Naive thymus-derived CD4-positive, alpha-beta T cell (primary cell): ENCODE measurements at regions not wholly inside any gene's neighbourhood (a gene's known extent, or its start where the extent isn't known, plus 50 kb on each side); places are given as distances from the start of the nearest gene placed in this dataset.

Source experiments
- ATAC-seq: fragments of 150-1000 bp; cut with Tn5 transposase; 2 replicates; pipeline ENCODE4 v1.10.0; 2021; ENCODE audit warnings: mild to moderate bottlenecking, moderate library complexity
- CTCF ChIA-PET: fragments of 350-600 bp; sonication (Branson Sonifier 250); formaldehyde crosslinking; loops from one replicate; lab custom pipeline; 2021; ENCODE audit warnings: antibody characterized with exemption; lab: Charles Lee
- POLR2A ChIA-PET: fragments of 350-600 bp; sonication (Branson Sonifier 250); formaldehyde crosslinking; loops from one replicate; lab custom pipeline; 2021; ENCODE audit warnings: antibody characterized with exemption, inconsistent platforms; lab: Charles Lee
- DNase-seq, 9 donors: peaks; one replicate each; pipeline versions ENCODE4 v3.0.0 to v3.0.0-alpha.2; 2020 to 2022; ENCODE audit warnings: mixed read lengths in 1 of 9
- H3K27ac ChIP-seq: one replicate; pipeline ENCODE4 v1.7.0; 2013; ENCODE audit warnings: mild to moderate bottlenecking, low read depth, low read length, moderate library complexity
- H3K27me3 ChIP-seq, 2 donors: one replicate each; pipeline ENCODE4 v1.7.0; 2013; ENCODE audit warnings: low read length in 2 of 2, mild to moderate bottlenecking in 2 of 2, moderate library complexity in 2 of 2; ENCODE audit not compliant: control insufficient read depth in 2 of 2, insufficient read depth in 2 of 2
- H3K36me3 ChIP-seq, 3 experiments: 1 replicate in 2 of 3; 2 replicates in 1 of 3; pipeline ENCODE4 v1.7.0; 2013; ENCODE audit warnings: low read length in 3 of 3, mild to moderate bottlenecking in 3 of 3, moderate library complexity in 1 of 3; ENCODE audit not compliant: insufficient read depth in 3 of 3, control insufficient read depth in 2 of 3
- H3K4me1 ChIP-seq, 2 donors: one replicate each; pipeline ENCODE4 v1.7.0; 2013; ENCODE audit warnings: low read length in 2 of 2, mild to moderate bottlenecking in 2 of 2, moderate library complexity in 1 of 2; ENCODE audit not compliant: control insufficient read depth in 2 of 2, insufficient read depth in 2 of 2
- H3K4me3 ChIP-seq: 2 replicates; pipeline ENCODE4 v1.7.0; 2013; ENCODE audit warnings: mild to moderate bottlenecking, low read length
- H3K9me3 ChIP-seq, 3 experiments: 1 replicate in 2 of 3; 2 replicates in 1 of 3; pipeline ENCODE4 v1.7.0; 2013; ENCODE audit warnings: low read length in 3 of 3; ENCODE audit not compliant: control insufficient read depth in 2 of 3
- H3K27ac Mint-ChIP-seq, 9 donors: one replicate each; pipeline ENCODE4 v1.8.0; 2020 to 2022; ENCODE audit warnings: mixed read lengths in 9 of 9, mild to moderate bottlenecking in 8 of 9, moderate library complexity in 5 of 9, inconsistent platforms in 2 of 9
- H3K27me3 Mint-ChIP-seq, 5 donors: one replicate each; pipeline ENCODE4 v1.8.0; 2021 to 2022; ENCODE audit warnings: mixed read lengths in 5 of 5, mild to moderate bottlenecking in 1 of 5
- H3K36me3 Mint-ChIP-seq, 5 donors: one replicate each; pipeline ENCODE4 v1.8.0; 2020 to 2022; ENCODE audit warnings: mixed read lengths in 5 of 5, mild to moderate bottlenecking in 3 of 5, inconsistent platforms in 1 of 5
- H3K4me1 Mint-ChIP-seq, 7 donors: one replicate each; pipeline ENCODE4 v1.8.0; 2020 to 2022; ENCODE audit warnings: mixed read lengths in 7 of 7, mild to moderate bottlenecking in 3 of 7, inconsistent platforms in 1 of 7
- H3K4me3 Mint-ChIP-seq, 10 donors: one replicate each; pipeline ENCODE4 v1.8.0; 2020 to 2022; ENCODE audit warnings: mild to moderate bottlenecking in 10 of 10, mixed read lengths in 10 of 10, moderate library complexity in 6 of 10, inconsistent platforms in 2 of 10
- H3K9me3 Mint-ChIP-seq, 11 donors: one replicate each; pipeline ENCODE4 v1.8.0; 2020 to 2022; ENCODE audit warnings: mixed read lengths in 11 of 11, mild to moderate bottlenecking in 4 of 11, inconsistent platforms in 1 of 11, moderate library complexity in 1 of 11
- intact Hi-C, 2 donors: fragments of 100-400 bp; cut with micrococcal nuclease; formaldehyde crosslinking; loops; one replicate each; pipeline ENCODE4 v1.15.1; 2023

DNA sequence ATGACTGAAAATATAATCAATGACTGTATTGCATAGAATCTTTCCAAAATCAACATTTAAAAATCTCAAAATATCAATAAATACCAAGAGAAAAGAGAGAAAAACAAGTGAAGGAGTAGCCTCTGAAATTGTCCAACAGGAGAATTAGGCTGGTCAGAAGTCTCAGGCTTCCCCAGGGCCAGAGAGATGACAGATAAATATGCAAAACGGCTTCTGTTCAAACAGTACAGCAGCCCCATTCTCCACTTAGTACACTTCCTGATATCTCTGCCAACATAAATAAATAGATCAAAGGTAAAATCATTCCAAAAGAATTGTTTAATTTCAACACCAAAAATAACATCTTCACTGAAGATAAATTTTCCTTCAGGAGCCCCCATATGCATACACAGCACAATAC, 204.7 kb upstream of the GABRA2 start:
- Histone ChIP-seq H3K36me3 (no peaks in the 10 kb centered on the region), H3K4me3 (no peak overlapping the region), H3K9me3 (no peaks in the 10 kb centered on the region), H3K27me3 (no peaks in the 10 kb centered on the region), H3K4me1 (no peaks in the 10 kb centered on the region), H3K27ac (no peak overlapping the region)
- H3K36me3 Mint-ChIP-seq = peaks cover 0 to 5% (median 0%) of the 10 kb centered on the region in 5 donors
- no peak overlapping the region for H3K4me3 Mint-ChIP-seq
- no peaks in the 10 kb centered on the region for H3K27me3 Mint-ChIP-seq
- intact Hi-C loops = no loop called here
- peaks cover 0 to 4% (median 0%) of the 10 kb centered on the region in 7 donors for H3K4me1 Mint-ChIP-seq
- POLR2A ChIA-PET = no interaction called here
- no peak for DNase-seq
- CTCF ChIA-PET = no interaction called here
- no peak overlapping the region for H3K27ac Mint-ChIP-seq
- ATAC-seq = no peak
- peaks cover 3 to 26% (median 8%) of the 10 kb centered on the region in 11 donors for H3K9me3 Mint-ChIP-seq

DNA sequence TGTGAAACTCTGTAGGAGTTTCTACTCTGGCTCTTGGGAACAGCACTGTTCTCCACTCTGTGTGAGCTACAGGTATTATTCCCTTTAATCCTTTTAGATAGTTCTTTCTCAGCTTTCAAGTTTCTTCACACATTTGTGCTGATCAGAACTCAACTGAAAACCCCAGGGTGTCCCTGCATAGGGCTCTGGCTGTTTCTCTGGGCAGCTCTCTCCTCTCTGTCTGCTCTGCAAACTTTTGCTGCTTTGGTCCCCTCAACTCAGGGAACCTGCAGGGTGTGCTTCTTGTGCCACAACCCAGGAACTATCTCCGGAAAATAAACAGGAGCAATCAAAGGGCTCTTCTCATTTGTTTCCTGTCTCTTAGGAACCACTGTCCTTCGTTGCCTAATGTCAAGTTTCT, 196.6 kb upstream of the GABRA2 start:
- Histone ChIP-seq H3K27me3 (no peaks in the 10 kb centered on the region), H3K36me3 (no peaks in the 10 kb centered on the region), H3K27ac (no peak overlapping the region), H3K9me3 (no peaks in the 10 kb centered on the region), H3K4me3 (no peak overlapping the region), H3K4me1 (no peaks in the 10 kb centered on the region)
- CTCF ChIA-PET = no interaction called here
- no peak for DNase-seq
- no peak overlapping the region for H3K4me3 Mint-ChIP-seq
- no peaks in the 10 kb centered on the region for H3K27me3 Mint-ChIP-seq
- peak overlapping the region in 1 of 9 donors; percentile 5 for H3K27ac Mint-ChIP-seq
- H3K9me3 Mint-ChIP-seq = peaks cover 0 to 9% (median 3%) of the 10 kb centered on the region in 11 donors
- intact Hi-C loops = no loop called here
- ATAC-seq = no peak
- H3K36me3 Mint-ChIP-seq = no peaks in the 10 kb centered on the region
- H3K4me1 Mint-ChIP-seq = no peaks in the 10 kb centered on the region
- POLR2A ChIA-PET = no interaction called here

DNA sequence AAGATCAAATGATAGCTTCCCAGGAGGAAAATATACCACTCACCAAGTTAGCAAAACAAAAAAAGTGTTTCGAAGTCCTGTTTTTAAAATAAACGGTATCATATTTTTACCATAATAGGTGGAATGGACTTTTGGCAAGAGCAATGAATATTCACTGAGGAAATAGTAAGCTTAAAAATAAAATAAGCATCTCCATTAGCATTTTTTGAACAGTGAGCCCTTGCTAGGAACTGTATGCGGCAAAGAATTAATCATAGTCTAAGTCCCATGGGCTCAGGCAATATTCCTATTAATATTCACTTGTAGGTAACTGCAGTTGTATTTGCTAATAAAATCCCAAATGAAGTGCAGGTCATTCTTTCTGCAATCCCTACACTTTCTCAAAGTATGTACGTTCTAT, 191.7 kb upstream of the GABRA2 start:
- CTCF ChIA-PET = no interaction called here

DNA sequence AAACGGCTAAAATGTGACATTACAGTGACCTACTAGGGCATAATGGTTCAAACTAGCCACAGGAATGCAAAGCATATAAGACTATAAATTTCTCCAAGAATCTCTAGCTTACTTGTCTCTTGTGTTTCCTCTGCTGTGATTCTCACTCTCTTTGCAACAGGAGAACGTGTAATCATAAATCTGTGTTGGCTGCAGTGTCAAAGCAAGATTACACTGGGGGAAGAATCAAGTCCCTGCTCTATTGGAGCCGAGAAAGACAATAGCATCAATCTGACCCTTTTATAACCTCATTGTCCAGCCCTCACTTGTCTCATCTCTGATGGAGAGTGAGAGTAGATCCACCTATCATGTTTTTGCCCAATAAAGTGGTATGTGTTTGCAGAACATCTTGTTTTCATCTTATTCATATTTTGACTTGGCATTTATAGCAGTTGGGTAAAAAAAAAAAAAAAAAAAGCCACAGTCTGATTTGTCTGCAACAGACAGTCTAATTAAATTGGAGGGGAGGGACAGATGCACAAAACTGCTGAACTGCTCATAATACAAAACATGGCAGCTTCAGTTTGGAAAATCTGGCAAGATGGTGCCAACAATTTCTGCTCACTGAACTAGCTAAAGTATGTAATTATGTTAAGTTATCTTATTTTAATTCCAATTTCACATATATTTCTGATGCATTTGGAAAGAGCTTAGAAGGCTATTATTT, 165.0 kb upstream of the GABRA2 start:
- no peak for DNase-seq
- POLR2A ChIA-PET = no interaction called here
- intact Hi-C loops = no loop called here

More for the DNA sequence above, 191.7 kb upstream of the GABRA2 start:
- Histone ChIP-seq H3K4me3 (no peak overlapping the region), H3K4me1 (no peaks in the 10 kb centered on the region), H3K9me3 (no peaks in the 10 kb centered on the region), H3K27me3 (no peaks in the 10 kb centered on the region), H3K27ac (no peak overlapping the region), H3K36me3 (no peaks in the 10 kb centered on the region)
- H3K4me3 Mint-ChIP-seq = no peak overlapping the region
- no peak overlapping the region for H3K27ac Mint-ChIP-seq
- H3K36me3 Mint-ChIP-seq = no peaks in the 10 kb centered on the region
- ATAC-seq (no peak), DNase-seq (no peak)
- intact Hi-C loops = no loop called here
- POLR2A ChIA-PET = no interaction called here
- H3K27me3 Mint-ChIP-seq = no peaks in the 10 kb centered on the region
- H3K4me1 Mint-ChIP-seq = no peaks in the 10 kb centered on the region
- peaks cover 0 to 7% (median 0%) of the 10 kb centered on the region in 11 donors for H3K9me3 Mint-ChIP-seq

DNA sequence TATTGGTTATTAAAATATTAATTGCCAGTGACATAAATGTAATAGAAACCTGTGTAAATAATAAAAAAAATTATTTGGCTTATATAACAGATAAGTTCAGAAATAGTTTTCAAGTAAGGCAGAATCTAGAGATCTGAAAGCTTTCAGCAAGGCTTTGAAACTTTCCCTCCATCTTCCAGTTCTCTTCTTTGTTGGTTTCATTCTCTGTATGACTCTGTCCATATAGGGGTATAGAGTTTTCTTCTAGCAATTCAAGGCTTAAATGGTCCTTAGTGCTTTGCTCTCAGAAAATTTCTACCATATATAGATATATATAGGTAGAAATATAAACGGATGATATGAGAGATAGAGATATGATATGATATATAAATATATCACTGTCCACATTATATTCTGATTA, 160.5 kb upstream of the GABRA2 start:
- Mint-ChIP-seq H3K4me3 (no peak overlapping the region), H3K4me1 (no peaks in the 10 kb centered on the region), H3K36me3 (no peaks in the 10 kb centered on the region), H3K27me3 (no peaks in the 10 kb centered on the region), H3K27ac (no peak overlapping the region), H3K9me3 (peaks cover 0 to 20% (median 2%) of the 10 kb centered on the region in 11 donors)
- Histone ChIP-seq H3K9me3 (no peaks in the 10 kb centered on the region), H3K4me3 (no peak overlapping the region), H3K27ac (no peak overlapping the region), H3K27me3 (no peaks in the 10 kb centered on the region), H3K4me1 (no peaks in the 10 kb centered on the region), H3K36me3 (no peaks in the 10 kb centered on the region)
- ATAC-seq (no peak), DNase-seq (no peak)
- CTCF ChIA-PET = no interaction called here
- POLR2A ChIA-PET = no interaction called here
- intact Hi-C loops = no loop called here

More for the DNA sequence above, 165.0 kb upstream of the GABRA2 start:
- H3K36me3 Mint-ChIP-seq = no peaks in the 10 kb centered on the region
- H3K4me1 Mint-ChIP-seq = no peaks in the 10 kb centered on the region
- Histone ChIP-seq H3K27me3 (no peaks in the 10 kb centered on the region), H3K4me1 (no peaks in the 10 kb centered on the region), H3K27ac (no peak overlapping the region), H3K4me3 (no peak overlapping the region), H3K36me3 (no peaks in the 10 kb centered on the region), H3K9me3 (no peaks in the 10 kb centered on the region)
- H3K9me3 Mint-ChIP-seq = peaks cover 0 to 10% (median 2%) of the 10 kb centered on the region in 11 donors
- no peak for ATAC-seq
- no peak overlapping the region for H3K27ac Mint-ChIP-seq
- no peaks in the 10 kb centered on the region for H3K27me3 Mint-ChIP-seq
- no peak overlapping the region for H3K4me3 Mint-ChIP-seq
- CTCF ChIA-PET = no interaction called here

DNA sequence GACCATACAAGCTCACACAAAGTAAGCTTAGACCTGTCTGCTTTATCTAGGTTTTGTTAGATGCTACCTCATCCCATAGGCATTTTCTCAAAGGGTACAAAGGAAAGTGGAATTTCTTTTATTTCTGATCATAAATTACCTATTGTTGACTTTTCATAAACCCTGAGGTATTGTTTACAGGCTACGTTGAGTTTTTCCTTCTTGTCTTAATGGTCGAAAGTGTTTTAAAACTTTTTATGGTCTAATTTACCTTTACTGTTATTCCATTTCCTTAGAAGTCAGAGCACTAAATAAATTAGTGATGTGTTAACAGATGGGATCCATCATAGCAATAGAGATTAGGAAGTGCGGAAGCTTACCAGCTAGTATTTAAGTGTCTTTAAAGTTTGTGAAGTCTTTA, 159.2 kb upstream of the GABRA2 start:
- peaks cover 0 to 18% (median 2%) of the 10 kb centered on the region in 11 donors for H3K9me3 Mint-ChIP-seq
- POLR2A ChIA-PET = no interaction called here
- CTCF ChIA-PET = no interaction called here
- H3K4me1 Mint-ChIP-seq = no peaks in the 10 kb centered on the region
- Histone ChIP-seq H3K27ac (no peak overlapping the region), H3K4me3 (no peak overlapping the region), H3K4me1 (no peaks in the 10 kb centered on the region), H3K27me3 (no peaks in the 10 kb centered on the region), H3K36me3 (no peaks in the 10 kb centered on the region), H3K9me3 (no peaks in the 10 kb centered on the region)
- no peak for ATAC-seq
- no peaks in the 10 kb centered on the region for H3K36me3 Mint-ChIP-seq
- intact Hi-C loops = no loop called here
- H3K4me3 Mint-ChIP-seq = no peak overlapping the region
- no peak for DNase-seq
- no peak overlapping the region for H3K27ac Mint-ChIP-seq
- no peaks in the 10 kb centered on the region for H3K27me3 Mint-ChIP-seq

DNA sequence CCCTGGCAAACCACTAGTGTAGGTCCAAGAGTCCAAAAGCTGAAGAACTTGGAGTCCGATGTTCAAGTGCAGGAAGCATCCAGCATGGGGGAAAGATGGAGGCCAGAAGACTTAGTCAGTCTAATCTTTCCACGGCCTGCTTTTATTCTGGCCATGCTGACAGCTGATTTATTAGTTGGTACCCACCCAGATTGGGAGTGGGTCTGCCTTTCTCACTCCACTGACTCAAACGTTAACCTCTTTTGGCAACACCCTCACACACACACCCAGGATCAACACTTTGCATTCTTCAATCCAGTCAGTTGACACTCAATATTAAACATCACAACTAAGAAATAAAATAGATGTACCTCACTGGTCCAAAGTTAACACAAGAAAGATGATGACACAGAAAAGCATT, 134.8 kb upstream of the GABRA2 start:
- H3K27me3 ChIP-seq = no peaks in the 10 kb centered on the region
- no peak for ATAC-seq
- no peak overlapping the region for H3K27ac ChIP-seq
- Mint-ChIP-seq H3K4me3 (no peak overlapping the region), H3K27ac (no peak overlapping the region), H3K4me1 (no peaks in the 10 kb centered on the region), H3K9me3 (peaks cover 0 to 12% (median 2%) of the 10 kb centered on the region in 11 donors), H3K36me3 (no peaks in the 10 kb centered on the region), H3K27me3 (no peaks in the 10 kb centered on the region)
- DNase-seq = no peak
- H3K9me3 ChIP-seq = no peaks in the 10 kb centered on the region
- no peak overlapping the region for H3K4me3 ChIP-seq
- ChIA-PET POLR2A (no interaction called here), CTCF (no interaction called here)
- H3K4me1 ChIP-seq = no peaks in the 10 kb centered on the region
- H3K36me3 ChIP-seq = no peaks in the 10 kb centered on the region
- intact Hi-C loops = no loop called here
